Tibial nerve (tissue), 4 donors: ENCODE measurements at regions not wholly inside any gene's neighbourhood (a gene's known extent, or its start where the extent isn't known, plus 50 kb on each side); places are given as distances from the start of the nearest gene placed in this dataset.
"Not testable (repeated sequence)": the region's sequence is repeated elsewhere in the genome, so short reads cannot be mapped to it uniquely, and the experiment has no call there.

Experiments
- DNase-seq, 2 donors: peaks; one replicate each; pipeline ENCODE4 v3.0.0-alpha.2; 2019; ENCODE audit warnings: low spot score in 2 of 2
- H3K27ac ChIP-seq, 4 donors: fragments of 200-600 bp; sonication (generic) in 3 of 4; one replicate each; pipeline ENCODE4 v1.5.1; 2017 to 2019; ENCODE audit warnings: mild to moderate bottlenecking in 1 of 4
- H3K27me3 ChIP-seq, 2 donors: fragments of 200-600 bp; sonication (generic) in 1 of 2; one replicate each; pipeline versions ENCODE4 v1.5.1 to v1.6.0; 2017 to 2019
- H3K36me3 ChIP-seq, 3 donors: fragments of 200-600 bp; sonication (generic); one replicate each; pipeline ENCODE4 v1.5.1; 2018 to 2019
- H3K4me1 ChIP-seq, 4 donors: fragments of 200-600 bp; sonication (generic) in 3 of 4; one replicate each; pipeline ENCODE4 v1.5.1; 2017 to 2019
- H3K4me3 ChIP-seq, 4 donors: fragments of 200-600 bp; sonication (generic) in 3 of 4; one replicate each; pipeline ENCODE4 v1.5.1; 2017 to 2019; ENCODE audit warnings: mild to moderate bottlenecking in 1 of 4, moderate library complexity in 1 of 4
- H3K9me3 ChIP-seq, 4 donors: fragments of 200-600 bp; sonication (generic) in 3 of 4; one replicate each; pipeline ENCODE4 v1.5.1; 2017 to 2019
- CTCF ChIP-seq, 5 experiments: fragments of 200-600 bp in 3 of 5; fragments of 450-650 bp in 2 of 5; sonication (generic) in 3 of 5; IDR thresholded peaks; one replicate each; pipeline ENCODE4 v1.5.1; 2016 to 2019; ENCODE audit warnings: antibody characterized with exemption in 5 of 5, mild to moderate bottlenecking in 3 of 5, moderate library complexity in 2 of 5
- EP300 ChIP-seq, 2 donors: sonication (generic); formaldehyde crosslinking; IDR thresholded peaks; one replicate each; pipeline ENCODE4 v1.6.1; 2017; ENCODE audit warnings: antibody characterized with exemption in 2 of 2, mild to moderate bottlenecking in 1 of 2
- POLR2A ChIP-seq, 2 donors: fragments of 450-650 bp; IDR thresholded peaks; one replicate each; pipeline ENCODE4 v1.6.1; 2017; ENCODE audit warnings: antibody characterized with exemption in 2 of 2, mild to moderate bottlenecking in 2 of 2, moderate library complexity in 2 of 2
- WGBS, 2 donors: methylation state at CpG; one replicate each; pipeline ENCODE4 v1.1.5; 2018; 5-methylcytosine and 5-hydroxymethylcytosine counted together

DNA sequence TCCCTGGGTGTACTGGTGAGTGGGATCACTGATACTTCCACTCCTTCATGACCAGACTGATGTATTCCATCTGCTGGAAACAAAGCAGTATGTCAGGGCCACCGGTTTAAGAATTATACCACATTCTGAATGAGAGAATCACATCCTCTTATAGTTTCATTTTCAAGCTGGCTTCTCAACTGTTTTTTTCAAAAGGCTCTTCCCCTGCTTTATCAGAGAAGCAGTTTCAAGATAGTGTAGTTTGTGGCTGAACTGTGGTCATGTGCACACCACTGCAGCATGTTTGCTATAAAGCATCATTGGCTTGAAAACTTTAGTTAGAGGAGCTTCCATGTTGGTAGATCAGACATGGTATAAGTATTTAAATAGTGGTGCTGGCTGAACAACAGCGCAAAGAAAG, 450.5 kb upstream of the CDH10 start:
- Histone ChIP-seq H3K4me3 (no peak overlapping the region), H3K27me3 (peaks cover 0 to 2% of the 10 kb centered on the region in 2 donors), H3K4me1 (no peaks in the 10 kb centered on the region), H3K36me3 (no peaks in the 10 kb centered on the region), H3K9me3 (no peaks in the 10 kb centered on the region), H3K27ac (no peak overlapping the region)
- WGBS, 2 donors: 77 to 79% methylated on average over 2 of the region's 2 CpGs
- TF ChIP-seq EP300 (IDR thresholded peaks at IDR 0.05): no peak
- no peak for TF ChIP-seq CTCF (IDR thresholded peaks at IDR 0.05)
- TF ChIP-seq POLR2A (IDR thresholded peaks at IDR 0.05): no peak
- no peak for DNase-seq

GRCh38 chr5:25094219-25094618, 449.4 kb upstream of the CDH10 start:
- Histone ChIP-seq H3K9me3 (no peaks in the 10 kb centered on the region), H3K4me1 (no peaks in the 10 kb centered on the region), H3K36me3 (no peaks in the 10 kb centered on the region), H3K4me3 (no peak overlapping the region), H3K27ac (no peak overlapping the region), H3K27me3 (peaks cover 0 to 2% of the 10 kb centered on the region in 2 donors)
- no peak for TF ChIP-seq EP300 (IDR thresholded peaks at IDR 0.05)
- TF ChIP-seq CTCF (IDR thresholded peaks at IDR 0.05): no peak
- TF ChIP-seq POLR2A (IDR thresholded peaks at IDR 0.05): no peak
- WGBS, 2 donors: 86 to 88% methylated on average over 2 of the region's 2 CpGs
- DNase-seq: no peak

GRCh38 chr5:25091921-25092320, 447.1 kb upstream of the CDH10 start:
- Histone ChIP-seq H3K9me3 (no peaks in the 10 kb centered on the region), H3K4me1 (no peaks in the 10 kb centered on the region), H3K27me3 (peaks cover 0 to 2% of the 10 kb centered on the region in 2 donors), H3K4me3 (no peak overlapping the region), H3K36me3 (no peaks in the 10 kb centered on the region), H3K27ac (no peak overlapping the region)
- TF ChIP-seq POLR2A (IDR thresholded peaks at IDR 0.05): no peak
- no peak for TF ChIP-seq CTCF (IDR thresholded peaks at IDR 0.05)
- no peak for TF ChIP-seq EP300 (IDR thresholded peaks at IDR 0.05)
- WGBS, 2 donors: 65 to 69% methylated on average over 3 of the region's 3 CpGs
- no peak for DNase-seq

GRCh38 chr5:25090854-25091253, 446.1 kb upstream of the CDH10 start:
- Histone ChIP-seq H3K27ac (no peak overlapping the region), H3K27me3 (peaks cover 0 to 2% of the 10 kb centered on the region in 2 donors), H3K36me3 (no peaks in the 10 kb centered on the region), H3K4me1 (no peaks in the 10 kb centered on the region), H3K9me3 (no peaks in the 10 kb centered on the region), H3K4me3 (no peak overlapping the region)
- DNase-seq: no peak
- WGBS, 2 donors: 44% methylated on average over 1 of the region's 1 CpG
- TF ChIP-seq POLR2A (IDR thresholded peaks at IDR 0.05) (no peak), EP300 (IDR thresholded peaks at IDR 0.05) (no peak), CTCF (IDR thresholded peaks at IDR 0.05) (no peak)

DNA sequence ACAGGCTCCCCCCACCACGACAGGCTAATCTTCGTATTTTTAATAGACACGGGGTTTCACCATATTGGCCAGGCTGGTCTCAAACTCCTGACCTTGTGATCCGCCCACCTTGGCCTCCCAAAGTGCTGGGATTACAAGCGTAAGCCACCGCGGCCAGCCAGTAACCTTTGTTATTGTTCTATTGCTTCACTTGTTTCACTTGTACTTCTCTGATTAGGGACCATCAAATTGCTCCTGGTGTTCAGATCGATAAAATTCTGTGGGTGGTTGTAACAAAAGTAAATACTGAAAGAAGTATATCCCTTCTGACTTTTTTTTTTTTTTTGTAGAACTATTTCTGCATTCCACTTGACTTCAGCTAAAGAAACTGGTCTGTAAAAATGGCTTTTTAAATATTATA, 445.5 kb upstream of the CDH10 start:
- DNase-seq: no peak
- no peaks in the 10 kb centered on the region for H3K9me3 ChIP-seq
- H3K4me1 ChIP-seq: no peaks in the 10 kb centered on the region
- H3K27ac ChIP-seq: no peak overlapping the region
- 74% methylated on average over 8 of the region's 8 CpGs for WGBS, 2 donors
- TF ChIP-seq POLR2A (IDR thresholded peaks at IDR 0.05): no peak
- TF ChIP-seq EP300 (IDR thresholded peaks at IDR 0.05): no peak
- no peak for TF ChIP-seq CTCF (IDR thresholded peaks at IDR 0.05)
- H3K36me3 ChIP-seq: no peaks in the 10 kb centered on the region
- H3K4me3 ChIP-seq: no peak overlapping the region
- H3K27me3 ChIP-seq: peaks cover 0 to 2% of the 10 kb centered on the region in 2 donors

DNA sequence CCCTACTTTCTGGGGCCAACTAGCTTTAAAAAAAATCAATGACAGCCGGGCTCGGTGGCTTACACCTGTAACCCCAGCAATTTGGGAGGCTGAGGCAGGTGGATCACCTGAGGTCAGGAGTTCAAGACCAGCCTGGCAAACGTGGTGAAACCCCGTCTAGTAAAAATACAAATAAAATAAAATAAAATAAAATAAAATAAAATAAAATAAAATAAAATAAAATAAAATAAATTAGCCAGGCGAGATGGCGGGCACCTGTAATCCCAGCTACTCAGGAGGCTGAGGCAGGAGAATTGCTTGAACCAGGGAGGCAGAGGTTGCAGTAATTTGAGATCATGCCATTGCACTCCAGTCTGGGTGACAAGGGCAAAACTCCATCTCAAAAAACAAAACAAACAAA, 443.9 kb upstream of the CDH10 start:
- not testable (repeated sequence) for H3K9me3 ChIP-seq, H3K4me1 ChIP-seq, H3K4me3 ChIP-seq, H3K36me3 ChIP-seq, DNase-seq, H3K27ac ChIP-seq, H3K27me3 ChIP-seq
- WGBS, 2 donors: 81 to 84% methylated on average over 6 of the region's 6 CpGs

DNA sequence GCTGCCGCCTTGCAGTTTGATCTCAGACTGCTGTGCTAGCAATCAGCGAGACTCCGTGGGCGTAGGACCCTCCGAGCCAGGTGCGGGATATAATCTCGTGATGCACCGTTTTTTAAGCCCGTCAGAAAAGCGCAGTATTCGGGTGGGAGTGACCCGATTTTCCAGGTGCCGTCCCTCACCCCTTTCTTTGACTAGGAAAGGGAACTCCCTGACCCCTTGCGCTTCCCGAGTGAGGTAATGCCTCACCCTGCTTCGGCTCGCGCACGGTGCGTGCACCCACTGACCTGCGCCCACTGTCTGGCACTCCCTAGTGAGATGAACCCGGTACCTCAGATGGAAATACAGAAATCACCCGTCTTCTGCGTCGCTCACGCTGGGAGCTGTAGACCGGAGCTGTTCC, 438.5 kb upstream of the CDH10 start:
- not testable (repeated sequence) for H3K36me3 ChIP-seq, H3K4me1 ChIP-seq, H3K27me3 ChIP-seq, H3K27ac ChIP-seq, H3K4me3 ChIP-seq, H3K9me3 ChIP-seq, DNase-seq
- WGBS, 2 donors: 95 to 96% methylated on average over 18 to 26 of the region's 27 CpGs
